Stomach (tissue), 8 donors: ENCODE measurements at regions not wholly inside any gene's neighbourhood (a gene's known extent, or its start where the extent isn't known, plus 50 kb on each side); places are given as distances from the start of the nearest gene placed in this dataset.

ENCODE experiments used
- DNase-seq, 2 donors: peaks; one replicate each; pipeline versions ENCODE4 v3.0.0 to v3.0.0-alpha.2; 2013 to 2019
- H3K27ac ChIP-seq, 5 donors: fragments of 200-600 bp in 4 of 5; sonication (generic) in 4 of 5; one replicate each; pipeline ENCODE4 v1.5.1; 2013 to 2019; ENCODE audit warnings: mild to moderate bottlenecking in 1 of 5, moderate library complexity in 1 of 5
- H3K27me3 ChIP-seq, 3 donors: fragments of 200-600 bp; sonication (generic); one replicate each; pipeline ENCODE4 v1.5.1; 2017 to 2019; ENCODE audit warnings: mixed run types in 1 of 3
- H3K36me3 ChIP-seq, 4 donors: fragments of 200-600 bp; sonication (generic); 1 replicate in 3 of 4; 2 replicates in 1 of 4; pipeline ENCODE4 v1.5.1; 2016 to 2019
- H3K4me1 ChIP-seq, 4 donors: fragments of 200-600 bp; sonication (generic); one replicate each; pipeline ENCODE4 v1.5.1; 2016 to 2019
- H3K4me3 ChIP-seq, 4 donors: fragments of 200-600 bp; sonication (generic) in 3 of 4; one replicate each; pipeline ENCODE4 v1.5.1; 2016 to 2019; ENCODE audit warnings: mild to moderate bottlenecking in 1 of 4
- H3K9me3 ChIP-seq, 4 donors: fragments of 200-600 bp; sonication (generic); one replicate each; pipeline ENCODE4 v1.5.1; 2016 to 2019
- CTCF ChIP-seq, 7 experiments: fragments of 450-650 bp in 4 of 7; fragments of 200-600 bp in 3 of 7; sonication (generic) in 3 of 7; IDR thresholded peaks; one replicate each; pipeline ENCODE4 v1.5.1; 2016 to 2019; ENCODE audit warnings: antibody characterized with exemption in 7 of 7, control low read depth in 2 of 7, mild to moderate bottlenecking in 1 of 7
- EP300 ChIP-seq: sonication (generic); formaldehyde crosslinking; IDR thresholded peaks from one replicate; pipeline ENCODE4 v1.6.1; 2017; ENCODE audit warnings: antibody characterized with exemption
- POLR2A ChIP-seq, 4 donors: fragments of 450-650 bp; IDR thresholded peaks; one replicate each; pipeline ENCODE4 v1.6.1; 2016; ENCODE audit warnings: antibody characterized with exemption in 4 of 4, control low read depth in 2 of 4, mild to moderate bottlenecking in 1 of 4, moderate library complexity in 1 of 4
- POLR2AphosphoS5 ChIP-seq, 3 donors: sonication (generic); formaldehyde crosslinking; IDR thresholded peaks; one replicate each; pipeline ENCODE4 v1.6.1; 2016; ENCODE audit warnings: antibody characterized with exemption in 3 of 3
- WGBS, 5 donors: extraction: QIAGEN DNeasy Blood & Tissue Kit in 3 of 5; methylation state at CpG; one replicate each; pipeline versions ENCODE4 v1.1.5 to v1.1.7; 2013 to 2018; 5-methylcytosine and 5-hydroxymethylcytosine counted together
- intact Hi-C: fragments of 100-400 bp; cut with DNase I; formaldehyde crosslinking; loops from one replicate; pipeline ENCODE4 v1.15.1; 2023; ENCODE audit warnings: low total_unique reads
- donor health status: healthy with polysubstance abuse.
- donor health status: Bipolar disorder and iron deficiency.
- donor health status: healthy.

GRCh38 chr1:209048941-209049669 is 534.4 kb upstream of the CAMK1G start:
- intact Hi-C loops = no loop called here
- Histone ChIP-seq H3K27ac (no peak overlapping the region), H3K4me1 (no peaks in the 10 kb centered on the region), H3K4me3 (no peak overlapping the region), H3K27me3 (no peaks in the 10 kb centered on the region), H3K9me3 (peaks cover 0 to 4% (median 1%) of the 10 kb centered on the region in 4 donors), H3K36me3 (no peaks in the 10 kb centered on the region)
- DNase-seq = no peak
- TF ChIP-seq CTCF (IDR thresholded peaks at IDR 0.05) = no peak
- no peak for TF ChIP-seq EP300
- TF ChIP-seq POLR2A (IDR thresholded peaks at IDR 0.05) = no peak
- no peak for TF ChIP-seq POLR2AphosphoS5 (IDR thresholded peaks at IDR 0.05)
- WGBS, 5 donors = 55 to 67% (median 57%) methylated on average over 5 of the region's 5 CpGs

- TF ChIP-seq EP300 (no peak), POLR2AphosphoS5 (IDR thresholded peaks at IDR 0.05) (no peak), CTCF (IDR thresholded peaks at IDR 0.05) (no peak), POLR2A (IDR thresholded peaks at IDR 0.05) (no peak)
- Histone ChIP-seq H3K36me3 (no peaks in the 10 kb centered on the region), H3K4me3 (no peak overlapping the region), H3K27ac (no peak overlapping the region), H3K27me3 (no peaks in the 10 kb centered on the region), H3K9me3 (peaks cover 0 to 20% (median 8%) of the 10 kb centered on the region in 4 donors), H3K4me1 (no peaks in the 10 kb centered on the region)
- intact Hi-C loops = no loop called here
- 70 to 87% (median 83%) methylated on average over 4 of the region's 4 CpGs for WGBS, 5 donors
- no peak for DNase-seq
Measured at GRCh38 chr1:209051570-209051969, 531.9 kb upstream of the CAMK1G start.

GRCh38 chr1:209053587-209053986 is 529.9 kb upstream of the CAMK1G start:
- TF ChIP-seq POLR2A (IDR thresholded peaks at IDR 0.05) (no peak), POLR2AphosphoS5 (IDR thresholded peaks at IDR 0.05) (no peak), CTCF (IDR thresholded peaks at IDR 0.05) (no peak), EP300 (no peak)
- Histone ChIP-seq H3K27ac (no peak overlapping the region), H3K36me3 (no peaks in the 10 kb centered on the region), H3K4me1 (no peaks in the 10 kb centered on the region), H3K4me3 (no peak overlapping the region), H3K9me3 (peaks cover 0 to 27% (median 9%) of the 10 kb centered on the region in 4 donors), H3K27me3 (no peaks in the 10 kb centered on the region)
- DNase-seq = no peak
- 75 to 89% (median 85%) methylated on average over 2 of the region's 2 CpGs for WGBS, 5 donors
- intact Hi-C loops = no loop called here

- H3K36me3 ChIP-seq = no peaks in the 10 kb centered on the region
Measured at GRCh38 chr1:209057083-209057482, 526.4 kb upstream of the CAMK1G start.

More at GRCh38 chr1:209057083-209057482, 526.4 kb upstream of the CAMK1G start:
- DNase-seq = no peak
- Histone ChIP-seq H3K27ac (no peak overlapping the region), H3K27me3 (no peaks in the 10 kb centered on the region), H3K9me3 (peaks cover 0 to 27% (median 8%) of the 10 kb centered on the region in 4 donors), H3K4me1 (no peaks in the 10 kb centered on the region), H3K4me3 (no peak overlapping the region)
- WGBS, 5 donors = 60 to 86% (median 77%) methylated on average over 1 of the region's 1 CpG
- no peak for TF ChIP-seq POLR2A (IDR thresholded peaks at IDR 0.05)
- TF ChIP-seq EP300 = no peak
- TF ChIP-seq CTCF (IDR thresholded peaks at IDR 0.05) = no peak
- TF ChIP-seq POLR2AphosphoS5 (IDR thresholded peaks at IDR 0.05) = no peak
- intact Hi-C loops = no loop called here
